Suprapubic skin (tissue), 3 donors: ENCODE measurements at regions not wholly inside any gene's neighbourhood (a gene's known extent, or its start where the extent isn't known, plus 50 kb on each side); places are given as distances from the start of the nearest gene placed in this dataset.

Experiments
- POLR2AphosphoS5 ChIP-seq, 3 donors: sonication (generic); formaldehyde crosslinking; IDR thresholded peaks; one replicate each; pipeline ENCODE4 v1.6.1; 2017; ENCODE audit warnings: antibody characterized with exemption in 3 of 3
- TF ChIP-seq, protein P1 (sequence below), 2 donors: fragments of 200-600 bp in 1 of 2; fragments of 450-650 bp in 1 of 2; sonication (generic) in 1 of 2; IDR thresholded peaks; one replicate each; pipeline ENCODE4 v1.5.1; 2016 to 2019; ENCODE audit warnings: antibody characterized with exemption in 2 of 2, mild to moderate bottlenecking in 1 of 2, moderate library complexity in 1 of 2

- TF ChIP-seq, protein P1, sequence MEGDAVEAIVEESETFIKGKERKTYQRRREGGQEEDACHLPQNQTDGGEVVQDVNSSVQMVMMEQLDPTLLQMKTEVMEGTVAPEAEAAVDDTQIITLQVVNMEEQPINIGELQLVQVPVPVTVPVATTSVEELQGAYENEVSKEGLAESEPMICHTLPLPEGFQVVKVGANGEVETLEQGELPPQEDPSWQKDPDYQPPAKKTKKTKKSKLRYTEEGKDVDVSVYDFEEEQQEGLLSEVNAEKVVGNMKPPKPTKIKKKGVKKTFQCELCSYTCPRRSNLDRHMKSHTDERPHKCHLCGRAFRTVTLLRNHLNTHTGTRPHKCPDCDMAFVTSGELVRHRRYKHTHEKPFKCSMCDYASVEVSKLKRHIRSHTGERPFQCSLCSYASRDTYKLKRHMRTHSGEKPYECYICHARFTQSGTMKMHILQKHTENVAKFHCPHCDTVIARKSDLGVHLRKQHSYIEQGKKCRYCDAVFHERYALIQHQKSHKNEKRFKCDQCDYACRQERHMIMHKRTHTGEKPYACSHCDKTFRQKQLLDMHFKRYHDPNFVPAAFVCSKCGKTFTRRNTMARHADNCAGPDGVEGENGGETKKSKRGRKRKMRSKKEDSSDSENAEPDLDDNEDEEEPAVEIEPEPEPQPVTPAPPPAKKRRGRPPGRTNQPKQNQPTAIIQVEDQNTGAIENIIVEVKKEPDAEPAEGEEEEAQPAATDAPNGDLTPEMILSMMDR (IDR thresholded peaks at IDR 0.05): no peak
- no peak for TF ChIP-seq POLR2AphosphoS5 (IDR thresholded peaks at IDR 0.05)
Measured at GRCh38 chr1:73176902-73177301, 894.6 kb upstream of the NEGR1 start.
